GM12864 (cell line): ENCODE measurements at regions not wholly inside any gene's neighbourhood (a gene's known extent, or its start where the extent isn't known, plus 50 kb on each side); places are given as distances from the start of the nearest gene placed in this dataset.
"Not testable (repeated sequence)": the region's sequence is repeated elsewhere in the genome, so short reads cannot be mapped to it uniquely, and the experiment has no call there.

ENCODE experiments used
- DNase-seq: peaks from one replicate; pipeline ENCODE4 v3.0.0-alpha.2; 2011; ENCODE audit warnings: low read depth
- H3K4me3 ChIP-seq: 2 replicates; pipeline ENCODE4 v1.5.1; 2011; ENCODE audit warnings: mild to moderate bottlenecking, low read depth, low read length, control low read depth
- CTCF ChIP-seq: IDR thresholded peaks from 2 replicates; pipeline ENCODE4 v1.5.1; 2011; ENCODE audit warnings: low read depth, mild to moderate bottlenecking, moderate library complexity, low read length, control low read depth, inconsistent platforms; ENCODE audit errors: missing control alignments

GRCh38 chr11:24157316-24157715 is 339.5 kb upstream of the LUZP2 start:
- no peak for DNase-seq
- no peak overlapping the region for H3K4me3 ChIP-seq
- no peak for TF ChIP-seq CTCF

GRCh38 chr11:24161587-24161986 is 335.3 kb upstream of the LUZP2 start:
- no peak for DNase-seq
- no peak overlapping the region for H3K4me3 ChIP-seq
- no peak for TF ChIP-seq CTCF

GRCh38 chr11:24163146-24163545 is 333.7 kb upstream of the LUZP2 start:
- DNase-seq = no peak
- H3K4me3 ChIP-seq = no peak overlapping the region
- no peak for TF ChIP-seq CTCF

- DNase-seq = no peak
- no peak overlapping the region for H3K4me3 ChIP-seq
- no peak for TF ChIP-seq CTCF
Measured at GRCh38 chr11:24163841-24164240, 333.0 kb upstream of the LUZP2 start.

GRCh38 chr11:24171869-24172268 is 325.0 kb upstream of the LUZP2 start:
- DNase-seq = no peak
- H3K4me3 ChIP-seq = no peak overlapping the region
- TF ChIP-seq CTCF = no peak

- no peak for DNase-seq
Measured at GRCh38 chr11:24181395-24182047, 315.3 kb upstream of the LUZP2 start.

GRCh38 chr11:24185535-24185934 is 311.3 kb upstream of the LUZP2 start:
- not testable (repeated sequence) for DNase-seq, H3K4me3 ChIP-seq

More at GRCh38 chr11:24181395-24182047, 315.3 kb upstream of the LUZP2 start:
- no peak overlapping the region for H3K4me3 ChIP-seq
- no peak for TF ChIP-seq CTCF

GRCh38 chr11:24196733-24197132 is 300.1 kb upstream of the LUZP2 start:
- H3K4me3 ChIP-seq = no peak overlapping the region
- no peak for DNase-seq
- TF ChIP-seq CTCF = no peak
